ENCODE measurements at regions not wholly inside any gene's neighbourhood (a gene's known extent, or its start where the extent isn't known, plus 50 kb on each side); places are given as distances from the start of the nearest gene placed in this dataset.

GRCh38 chr18:45335282-45336043, 279.8 kb upstream of the SLC14A2 start:
- peaks cover 4% of the 10 kb centered on the region for H3K4me1 Mint-ChIP-seq (ENCODE audit: unreplicated experiment)
- H3K27me3 Mint-ChIP-seq, result peaks cover 3% of the 10 kb centered on the region
- no peak overlapping the region for H3K27ac Mint-ChIP-seq
- H3K36me3 Mint-ChIP-seq, result no peaks in the 10 kb centered on the region
- TF ChIP-seq CTCF (conservative IDR thresholded peaks at IDR 0.05), result no peak
- DNase-seq (ENCODE audit: extremely low spot score, unreplicated experiment), result no peak
- H3K9me3 Mint-ChIP-seq, result no peaks in the 10 kb centered on the region
- no peak overlapping the region for H3K4me3 Mint-ChIP-seq

- peaks cover 3% of the 10 kb centered on the region for H3K27me3 Mint-ChIP-seq
- no peak for DNase-seq (ENCODE audit: extremely low spot score, unreplicated experiment)
- no peak for TF ChIP-seq CTCF (conservative IDR thresholded peaks at IDR 0.05)
- H3K4me1 Mint-ChIP-seq (ENCODE audit: unreplicated experiment), result peaks cover 4% of the 10 kb centered on the region
- no peak overlapping the region for H3K4me3 Mint-ChIP-seq
- H3K27ac Mint-ChIP-seq, result no peak overlapping the region
- H3K9me3 Mint-ChIP-seq, result no peaks in the 10 kb centered on the region
- H3K36me3 Mint-ChIP-seq, result no peaks in the 10 kb centered on the region
These were observed 278.8 kb upstream of the SLC14A2 start for GRCh38 chr18:45336448-45336847.

GRCh38 chr18:45337477-45337876, 277.8 kb upstream of the SLC14A2 start:
- Mint-ChIP-seq H3K4me1 (ENCODE audit: unreplicated experiment) (peaks cover 10% of the 10 kb centered on the region), H3K4me3 (no peak overlapping the region), H3K36me3 (no peaks in the 10 kb centered on the region), H3K27me3 (peaks cover 3% of the 10 kb centered on the region), H3K9me3 (no peaks in the 10 kb centered on the region), H3K27ac (no peak overlapping the region)
- TF ChIP-seq CTCF (conservative IDR thresholded peaks at IDR 0.05), result no peak
- DNase-seq (ENCODE audit: extremely low spot score, unreplicated experiment), result no peak

GRCh38 chr18:45339810-45340550, 275.3 kb upstream of the SLC14A2 start:
- H3K36me3 Mint-ChIP-seq, result no peaks in the 10 kb centered on the region
- H3K4me3 Mint-ChIP-seq, result no peak overlapping the region
- H3K27me3 Mint-ChIP-seq, result peaks cover 3% of the 10 kb centered on the region
- no peak for TF ChIP-seq CTCF (conservative IDR thresholded peaks at IDR 0.05)
- H3K4me1 Mint-ChIP-seq (ENCODE audit: unreplicated experiment), result peaks cover 10% of the 10 kb centered on the region
- H3K9me3 Mint-ChIP-seq, result peaks cover 2% of the 10 kb centered on the region
- no peak for DNase-seq (ENCODE audit: extremely low spot score, unreplicated experiment)
- no peak overlapping the region for H3K27ac Mint-ChIP-seq

- DNase-seq (ENCODE audit: extremely low spot score, unreplicated experiment), result no peak
- no peaks in the 10 kb centered on the region for H3K36me3 Mint-ChIP-seq
- H3K9me3 Mint-ChIP-seq, result peaks cover 4% of the 10 kb centered on the region
- no peak overlapping the region for H3K4me3 Mint-ChIP-seq
- no peak overlapping the region for H3K27ac Mint-ChIP-seq
- no peaks in the 10 kb centered on the region for H3K27me3 Mint-ChIP-seq
- H3K4me1 Mint-ChIP-seq (ENCODE audit: unreplicated experiment), result peaks cover 6% of the 10 kb centered on the region
- no peak for TF ChIP-seq CTCF (conservative IDR thresholded peaks at IDR 0.05)
These were observed 274.4 kb upstream of the SLC14A2 start for GRCh38 chr18:45340884-45341283.
